NCI-H226 (cell line): ENCODE measurements at regions not wholly inside any gene's neighbourhood (a gene's known extent, or its start where the extent isn't known, plus 50 kb on each side); places are given as distances from the start of the nearest gene placed in this dataset.

ENCODE experiments used
- DNase-seq: peaks from one replicate; pipeline ENCODE4 v3.0.0-alpha.2; 2015

GRCh38 chr11:15390857-15391256 lies 276.1 kb downstream of the INSC start:
- no peak for DNase-seq

GRCh38 chr11:15396778-15397177 lies 282.1 kb downstream of the INSC start:
- no peak for DNase-seq

- DNase-seq: no peak
Measured at GRCh38 chr11:15406851-15407351, 292.2 kb downstream of the INSC start.

GRCh38 chr11:15412054-15412453 lies 297.3 kb downstream of the INSC start:
- no peak for DNase-seq

- DNase-seq: no peak
Measured at GRCh38 chr11:15418921-15419320, 304.2 kb downstream of the INSC start.

- DNase-seq: no peak
Measured at GRCh38 chr11:15419696-15420095, 305.0 kb downstream of the INSC start.

- DNase-seq: no peak
Measured at GRCh38 chr11:15430381-15430780, 315.7 kb downstream of the INSC start.

GRCh38 chr11:15434529-15434928 lies 319.8 kb downstream of the INSC start:
- no peak for DNase-seq

- DNase-seq: no peak
Measured at GRCh38 chr11:15446315-15446714, 331.6 kb downstream of the INSC start.

GRCh38 chr11:15446929-15447328 lies 332.2 kb downstream of the INSC start:
- DNase-seq: no peak

- no peak for DNase-seq
Measured at GRCh38 chr11:15451713-15452112, 337.0 kb downstream of the INSC start.

GRCh38 chr11:15453211-15453765 lies 338.6 kb downstream of the INSC start:
- DNase-seq: no peak

- no peak for DNase-seq
Measured at GRCh38 chr11:15468466-15468865, 353.7 kb downstream of the INSC start.

GRCh38 chr11:15471048-15471894 lies 356.5 kb downstream of the INSC start:
- no peak for DNase-seq

- no peak for DNase-seq
Measured at GRCh38 chr11:15471895-15472799, 357.4 kb downstream of the INSC start.

GRCh38 chr11:15473954-15474837 lies 359.5 kb downstream of the INSC start:
- DNase-seq: no peak

- DNase-seq: no peak
Measured at GRCh38 chr11:15476371-15476917, 361.7 kb downstream of the INSC start.

GRCh38 chr11:15481871-15482270 lies 367.1 kb downstream of the INSC start:
- DNase-seq: no peak

GRCh38 chr11:15483205-15483604 lies 368.5 kb downstream of the INSC start:
- DNase-seq: no peak

GRCh38 chr11:15484398-15484797 lies 369.7 kb downstream of the INSC start:
- no peak for DNase-seq

- DNase-seq: no peak
Measured at GRCh38 chr11:15485432-15485831, 370.7 kb downstream of the INSC start.

GRCh38 chr11:15489281-15489680 lies 374.6 kb downstream of the INSC start:
- DNase-seq: no peak
